ACC112 (cell line): ENCODE measurements at regions not wholly inside any gene's neighbourhood (a gene's known extent, or its start where the extent isn't known, plus 50 kb on each side); places are given as distances from the start of the nearest gene placed in this dataset.
A peak's percentile ranks its signal among the peaks of the same experiment; 100 is the strongest.

ENCODE experiments used
- H2AFZ ChIP-seq: fragments of 200-600 bp; sonication (generic); one replicate; pipeline ENCODE4 v1.6.0; 2017; ENCODE audit warnings: antibody characterized with exemption, low read length; ENCODE audit not compliant: unreplicated experiment
- H3K27ac ChIP-seq: fragments of 200-600 bp; sonication (generic); 2 replicates; pipeline ENCODE4 v1.5.1; 2014; ENCODE audit warnings: low read depth, mild to moderate bottlenecking, antibody characterized with exemption, low read length, moderate library complexity
- H3K27me3 ChIP-seq: fragments of 200-600 bp; sonication (generic); 2 replicates; pipeline ENCODE4 v1.6.1; 2014; ENCODE audit warnings: mild to moderate bottlenecking, antibody characterized with exemption, low read length, moderate library complexity, mixed read lengths; ENCODE audit not compliant: insufficient read depth
- H3K36me3 ChIP-seq: fragments of 200-600 bp; sonication (generic); 2 replicates; pipeline ENCODE4 v1.6.1; 2016; ENCODE audit warnings: mild to moderate bottlenecking, antibody characterized with exemption, low read length, moderate library complexity, mixed read lengths; ENCODE audit not compliant: insufficient read depth
- H3K4me1 ChIP-seq: fragments of 200-600 bp; sonication (generic); one replicate; pipeline ENCODE4 v1.6.1; 2016; ENCODE audit warnings: low read length, mixed read lengths; ENCODE audit not compliant: insufficient read depth, unreplicated experiment, control insufficient read depth
- H3K4me3 ChIP-seq: fragments of 200-600 bp; sonication (generic); 2 replicates; pipeline ENCODE4 v1.5.1; 2014; ENCODE audit warnings: mild to moderate bottlenecking, low read depth, low read length
- H3K79me2 ChIP-seq: fragments of 200-600 bp; sonication (generic); one replicate; pipeline ENCODE4 v1.6.0; 2016; ENCODE audit warnings: low read length; ENCODE audit not compliant: control insufficient read depth, unreplicated experiment, insufficient read depth

DNA sequence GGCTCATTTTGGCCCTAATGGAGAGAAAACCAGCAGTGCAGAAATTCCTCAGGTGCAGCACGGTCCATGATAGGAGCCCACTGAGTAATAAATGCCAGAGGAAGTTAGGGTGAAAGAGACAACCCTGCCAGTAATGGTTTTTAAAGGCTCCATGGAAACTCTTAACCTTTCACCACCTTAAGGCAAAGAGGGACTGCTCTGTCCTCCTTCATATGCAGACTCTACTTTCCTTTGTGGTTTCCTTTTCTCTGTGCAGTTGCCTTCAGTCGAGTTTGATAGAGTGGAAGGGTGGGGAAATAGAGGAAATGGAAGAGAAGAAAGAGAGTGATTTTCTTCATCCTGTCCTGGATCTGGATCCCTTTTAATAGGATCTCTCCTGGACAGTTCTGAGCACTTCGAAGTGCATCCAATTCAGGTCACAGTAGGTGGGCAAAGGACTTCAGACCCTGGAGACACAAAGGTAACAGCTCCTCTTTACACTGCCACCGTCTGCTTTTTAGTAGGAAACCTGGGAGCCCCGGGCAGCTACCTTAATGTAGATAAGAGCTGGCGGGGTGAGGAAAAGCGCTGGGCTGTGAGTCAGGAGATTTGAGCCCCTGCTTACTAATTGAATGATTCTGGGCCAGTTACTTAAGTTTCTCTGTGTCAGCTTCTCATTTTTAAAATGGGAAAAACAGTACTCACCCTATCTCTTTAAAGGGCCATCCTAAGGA, 294.8 kb downstream of the KCNRG start:
- no peaks in the 10 kb centered on the region for H3K79me2 ChIP-seq
- H3K36me3 ChIP-seq, result no peaks in the 10 kb centered on the region
- H3K27ac ChIP-seq, result no peak overlapping the region
- H3K27me3 ChIP-seq, result no peaks in the 10 kb centered on the region
- H2AFZ ChIP-seq, result no peak overlapping the region
- H3K4me1 ChIP-seq, result no peaks in the 10 kb centered on the region
- no peak overlapping the region for H3K4me3 ChIP-seq

DNA sequence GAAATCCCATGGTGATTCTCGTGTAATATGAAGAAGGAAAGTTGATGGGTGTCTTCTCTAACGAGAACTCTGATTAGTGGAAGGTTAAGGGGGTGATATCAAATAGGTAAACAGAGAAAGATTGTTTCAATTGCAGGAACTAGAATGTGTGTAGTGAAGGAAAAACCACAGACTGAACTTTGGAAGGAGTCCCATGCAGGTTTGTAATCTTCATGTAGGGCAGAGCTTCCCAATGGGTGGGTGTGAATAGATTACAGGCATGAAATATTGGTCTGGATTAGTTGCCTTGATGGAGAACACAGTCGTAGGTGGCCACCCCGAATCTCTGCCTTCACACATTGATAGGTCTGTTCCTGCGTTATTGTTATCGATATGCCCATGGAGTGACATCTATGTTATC, 295.5 kb downstream of the KCNRG start:
- no peak overlapping the region for H3K4me3 ChIP-seq
- no peak overlapping the region for H3K27ac ChIP-seq
- no peaks in the 10 kb centered on the region for H3K79me2 ChIP-seq
- H3K36me3 ChIP-seq, result no peaks in the 10 kb centered on the region
- no peaks in the 10 kb centered on the region for H3K27me3 ChIP-seq
- no peak overlapping the region for H2AFZ ChIP-seq
- H3K4me1 ChIP-seq, result no peaks in the 10 kb centered on the region

DNA sequence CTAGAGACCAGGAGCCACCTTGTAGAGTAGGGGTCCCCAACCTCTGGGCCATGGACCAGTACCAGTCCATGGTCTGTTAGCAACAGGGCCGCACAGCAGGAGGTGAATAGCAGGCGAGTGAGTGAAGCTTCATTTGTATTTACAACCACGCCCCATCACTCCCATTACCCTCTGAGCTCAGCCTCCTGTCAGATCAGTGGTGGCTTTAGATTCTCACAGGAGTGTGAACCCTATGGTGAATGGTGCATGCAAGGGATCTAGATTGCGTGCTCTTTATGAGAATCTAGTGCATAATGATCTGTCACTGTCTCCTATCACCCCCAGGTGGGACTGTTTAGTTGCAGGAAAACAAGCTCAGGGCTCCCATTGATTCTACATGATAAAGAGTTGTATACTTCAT, 303.6 kb downstream of the KCNRG start:
- Histone ChIP-seq H3K36me3 (no peaks in the 10 kb centered on the region), H3K27me3 (no peaks in the 10 kb centered on the region), H3K4me1 (peaks cover 29% of the 10 kb centered on the region), H3K4me3 (no peak overlapping the region), H3K27ac (no peak overlapping the region), H3K79me2 (no peaks in the 10 kb centered on the region), H2AFZ (no peak overlapping the region)

DNA sequence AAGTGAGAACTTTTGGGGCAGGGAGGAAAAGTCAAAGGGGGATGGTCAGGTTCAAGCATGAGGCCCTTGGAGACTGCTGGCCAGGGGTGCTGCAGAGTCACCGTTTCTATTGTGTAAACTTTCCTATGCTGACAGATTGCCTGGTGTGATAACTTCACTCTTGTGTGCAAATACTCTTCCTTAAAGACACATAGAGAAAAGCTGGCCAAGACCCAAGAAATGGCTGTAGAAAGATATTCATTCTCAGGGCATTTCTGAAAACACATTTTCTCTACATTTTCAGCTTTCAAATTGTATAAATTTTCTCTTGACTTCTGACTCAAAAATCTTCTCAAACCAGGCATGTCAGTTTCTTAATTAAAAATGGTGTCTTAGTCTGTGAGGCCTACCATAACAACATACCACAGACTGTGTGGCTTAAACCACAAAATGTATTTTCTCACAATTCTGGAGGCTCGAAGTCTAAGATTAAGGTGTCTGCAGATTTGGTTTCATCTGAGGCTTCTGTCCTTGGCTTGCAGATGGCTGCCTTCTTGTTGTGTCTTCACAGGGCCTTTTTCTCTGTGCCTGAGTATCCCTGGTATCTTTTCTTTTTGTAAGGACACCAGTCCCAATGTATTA, 304.5 kb downstream of the KCNRG start:
- Histone ChIP-seq H3K27ac (peak overlapping the region; percentile 65), H3K4me1 (peaks cover 34% of the 10 kb centered on the region), H3K27me3 (no peaks in the 10 kb centered on the region), H3K79me2 (no peaks in the 10 kb centered on the region), H3K36me3 (no peaks in the 10 kb centered on the region), H3K4me3 (no peak overlapping the region), H2AFZ (peak overlapping the region; percentile 84)

DNA sequence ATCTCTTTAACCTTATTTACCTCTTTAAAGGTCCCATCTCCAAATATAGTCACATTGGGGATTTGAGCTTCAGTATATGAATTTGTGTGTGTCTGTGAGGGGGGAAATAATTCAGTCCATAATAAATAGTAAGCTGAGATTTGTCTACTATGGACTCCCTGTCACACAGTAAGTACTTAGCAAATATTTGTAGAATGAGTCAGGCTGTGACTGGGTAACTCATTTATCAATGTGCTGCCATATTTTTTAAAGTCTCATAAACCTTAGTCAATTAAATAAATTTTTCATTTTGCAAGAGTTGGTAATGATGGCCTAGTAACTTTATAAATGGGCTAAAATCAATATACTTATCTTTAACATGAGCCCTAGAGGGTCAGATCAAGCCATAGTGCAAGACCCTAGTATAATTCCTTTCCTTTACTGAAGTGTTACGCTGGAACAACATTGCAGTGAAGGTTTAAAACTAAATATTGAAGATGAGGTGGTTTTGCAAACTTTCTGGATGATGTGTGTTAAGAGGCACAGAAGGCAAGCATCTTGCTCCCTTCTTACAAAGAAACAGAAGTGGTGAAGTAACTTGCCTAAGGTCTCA, 305.1 kb downstream of the KCNRG start:
- Histone ChIP-seq H3K36me3 (no peaks in the 10 kb centered on the region), H3K27me3 (no peaks in the 10 kb centered on the region), H3K4me1 (peaks cover 34% of the 10 kb centered on the region), H3K79me2 (no peaks in the 10 kb centered on the region), H3K27ac (peak overlapping the region; percentile 65), H2AFZ (peak overlapping the region; percentile 84), H3K4me3 (no peak overlapping the region)

DNA sequence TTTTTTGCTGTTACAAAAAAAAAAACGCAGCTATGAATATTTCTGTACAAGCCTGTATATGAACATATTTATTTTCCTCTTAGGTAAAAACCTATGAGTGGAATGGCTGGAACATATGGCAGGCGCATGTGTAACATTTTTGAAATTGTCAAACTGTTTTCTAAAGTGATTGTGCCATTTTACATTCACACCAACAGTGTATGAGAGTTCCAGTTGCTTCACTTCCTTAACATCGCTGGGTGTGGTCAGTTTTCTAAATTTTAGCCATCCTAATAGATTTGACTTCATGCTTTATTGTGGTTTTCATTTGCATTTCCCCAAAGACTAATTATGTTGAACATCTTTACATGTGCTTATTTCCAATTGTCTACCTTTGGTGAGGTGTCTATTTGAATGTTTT, 306.8 kb downstream of the KCNRG start:
- H3K79me2 ChIP-seq, result no peaks in the 10 kb centered on the region
- no peaks in the 10 kb centered on the region for H3K36me3 ChIP-seq
- peaks cover 34% of the 10 kb centered on the region for H3K4me1 ChIP-seq

DNA sequence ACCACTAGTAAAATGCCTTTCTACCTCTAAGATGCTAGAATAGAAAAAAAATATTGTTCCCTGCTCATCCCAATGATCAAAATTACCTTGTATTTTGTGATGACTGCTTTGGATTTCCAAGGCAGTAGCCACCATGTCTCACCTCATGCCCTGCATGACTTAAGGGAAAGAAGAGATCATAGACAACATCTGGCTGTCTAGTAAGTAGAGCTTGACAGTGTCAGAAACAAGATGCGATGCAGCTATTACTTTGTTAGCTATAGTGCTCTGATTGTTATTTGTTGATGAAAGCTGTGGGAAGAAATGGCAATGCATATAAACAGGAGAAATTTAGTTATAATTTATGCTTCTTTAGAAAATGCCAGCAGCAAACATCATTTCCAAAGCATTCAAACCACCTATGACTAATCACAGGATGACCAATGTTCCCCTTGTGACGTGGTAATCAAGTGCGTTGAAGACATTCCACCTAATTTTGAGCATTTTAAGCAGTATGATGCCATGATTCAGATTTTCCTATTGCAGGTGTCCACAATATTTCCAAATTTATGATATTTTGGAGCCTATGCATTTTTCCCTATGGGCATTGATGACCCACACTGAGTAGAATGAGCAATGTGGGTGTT, 308.3 kb downstream of the KCNRG start:
- H3K79me2 ChIP-seq, result no peaks in the 10 kb centered on the region
- H3K36me3 ChIP-seq, result no peaks in the 10 kb centered on the region
- no peak overlapping the region for H2AFZ ChIP-seq
- peaks cover 34% of the 10 kb centered on the region for H3K4me1 ChIP-seq
- no peaks in the 10 kb centered on the region for H3K27me3 ChIP-seq
- peak overlapping the region; percentile 78 for H3K27ac ChIP-seq
- H3K4me3 ChIP-seq, result no peak overlapping the region

More for the DNA sequence above, 306.8 kb downstream of the KCNRG start:
- no peak overlapping the region for H2AFZ ChIP-seq
- H3K27me3 ChIP-seq, result no peaks in the 10 kb centered on the region
- no peak overlapping the region for H3K4me3 ChIP-seq
- no peak overlapping the region for H3K27ac ChIP-seq

DNA sequence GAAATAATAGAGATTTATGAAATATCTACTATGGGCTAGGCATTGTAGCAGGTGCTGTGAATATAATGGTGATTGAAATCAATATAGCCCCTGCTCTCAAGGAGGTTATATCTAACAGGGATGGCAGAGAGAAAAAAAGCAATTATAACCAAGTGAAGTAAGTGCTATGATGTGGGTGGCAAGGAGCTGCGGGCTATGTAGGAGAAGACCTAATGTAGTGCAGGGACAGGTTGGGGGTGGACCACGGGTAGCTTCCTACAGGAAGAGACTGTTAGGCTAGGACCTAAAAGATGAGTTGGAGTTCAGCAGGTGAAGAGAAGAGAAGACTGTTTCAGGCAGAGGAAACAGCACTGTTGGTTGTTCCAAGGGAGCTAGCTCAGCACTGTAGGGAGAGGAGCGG, 311.0 kb downstream of the KCNRG start:
- Histone ChIP-seq H3K79me2 (no peaks in the 10 kb centered on the region), H3K4me3 (no peak overlapping the region), H3K4me1 (peaks cover 14% of the 10 kb centered on the region), H3K36me3 (no peaks in the 10 kb centered on the region), H2AFZ (no peak overlapping the region), H3K27me3 (no peaks in the 10 kb centered on the region), H3K27ac (no peak overlapping the region)

DNA sequence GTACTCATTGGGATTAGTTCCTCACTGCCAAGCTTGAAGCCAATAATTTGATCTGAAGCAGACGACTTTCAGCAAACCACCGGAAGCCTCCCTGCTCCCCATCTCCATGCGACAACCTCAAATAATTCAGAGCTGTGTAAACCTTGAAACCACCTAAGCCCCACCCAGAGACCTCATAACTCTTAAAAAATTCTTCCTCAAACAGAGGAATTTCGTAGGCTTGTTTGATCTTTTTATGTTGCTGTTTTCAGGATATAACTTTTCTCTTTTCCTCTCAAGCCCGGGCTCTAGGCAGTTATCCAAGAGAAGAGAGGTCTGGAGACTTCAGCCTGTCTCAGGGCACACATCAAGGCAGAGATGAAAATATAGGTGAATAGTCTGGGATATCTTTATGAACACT, 311.6 kb downstream of the KCNRG start:
- Histone ChIP-seq H3K27me3 (no peaks in the 10 kb centered on the region), H3K27ac (no peak overlapping the region), H3K79me2 (no peaks in the 10 kb centered on the region), H3K4me3 (no peak overlapping the region), H3K36me3 (no peaks in the 10 kb centered on the region), H2AFZ (no peak overlapping the region), H3K4me1 (peaks cover 14% of the 10 kb centered on the region)

DNA sequence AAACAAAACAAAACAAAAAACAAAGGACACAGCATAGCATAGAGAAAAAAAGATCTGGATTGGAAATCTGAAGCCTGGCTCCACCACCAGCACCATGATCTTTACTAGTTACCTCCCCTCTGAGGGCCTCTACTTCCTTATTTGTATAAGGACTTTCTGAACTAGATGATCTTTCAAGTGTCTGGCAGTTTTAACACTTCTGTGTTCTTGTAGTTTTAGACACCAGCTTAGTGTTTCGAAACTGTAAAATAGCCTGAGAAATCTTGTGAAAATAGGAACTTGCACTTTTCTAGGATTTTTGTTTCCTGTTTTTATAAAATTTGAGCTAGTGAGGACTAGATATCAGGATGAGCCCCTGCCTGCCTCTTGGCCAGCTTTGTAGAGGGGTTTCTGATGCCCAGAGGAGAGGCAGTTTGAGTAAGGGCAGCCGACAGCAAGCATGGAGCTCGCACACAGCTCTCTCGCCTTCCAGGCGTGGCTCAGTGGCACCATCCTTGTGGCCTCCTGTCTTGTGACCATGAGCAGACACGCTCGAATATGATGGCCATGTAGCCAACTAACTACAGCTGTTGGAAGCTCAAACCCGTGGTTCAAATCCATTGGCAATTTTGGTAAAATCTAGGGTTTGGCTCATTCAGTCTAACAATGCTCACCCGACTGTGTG, 319.0 kb downstream of the KCNRG start:
- H2AFZ ChIP-seq, result no peak overlapping the region
- H3K36me3 ChIP-seq, result no peaks in the 10 kb centered on the region
- no peak overlapping the region for H3K27ac ChIP-seq
- H3K27me3 ChIP-seq, result no peaks in the 10 kb centered on the region
- no peaks in the 10 kb centered on the region for H3K79me2 ChIP-seq
- H3K4me3 ChIP-seq, result no peak overlapping the region
- H3K4me1 ChIP-seq, result no peaks in the 10 kb centered on the region
